ENCODE measurements at regions not wholly inside any gene's neighbourhood (a gene's known extent, or its start where the extent isn't known, plus 50 kb on each side); places are given as distances from the start of the nearest gene placed in this dataset.

GRCh38 chr12:31778687-31779086, 49.9 kb upstream of the AMN1 start:
- no peak for DNase-seq

Measured in hematopoietic multipotent progenitor cell treated with erythropoietin and hydrocortisone succinate and interleukin-3 and kit ligand, for 4 days (in vitro differentiated cells).